Stimulated activated CD4-positive, alpha-beta T cell treated with anti-CD3 and anti-CD28 coated beads, Interleukin-12 subunit alpha, Interleukin-12 subunit beta, amount 100 ng/mL, for 4 hours (primary cell): ENCODE measurements at regions not wholly inside any gene's neighbourhood (a gene's known extent, or its start where the extent isn't known, plus 50 kb on each side); places are given as distances from the start of the nearest gene placed in this dataset.

Source experiments
- DNase-seq: peaks from one replicate; pipeline ENCODE4 v3.0.0-alpha.2; 2020

- no peak for DNase-seq
These were observed 219.3 kb downstream of the BUD13 start for GRCh38 chr11:116553482-116553881.

- no peak for DNase-seq
These were observed 221.2 kb downstream of the BUD13 start for GRCh38 chr11:116551576-116551975.

DNA sequence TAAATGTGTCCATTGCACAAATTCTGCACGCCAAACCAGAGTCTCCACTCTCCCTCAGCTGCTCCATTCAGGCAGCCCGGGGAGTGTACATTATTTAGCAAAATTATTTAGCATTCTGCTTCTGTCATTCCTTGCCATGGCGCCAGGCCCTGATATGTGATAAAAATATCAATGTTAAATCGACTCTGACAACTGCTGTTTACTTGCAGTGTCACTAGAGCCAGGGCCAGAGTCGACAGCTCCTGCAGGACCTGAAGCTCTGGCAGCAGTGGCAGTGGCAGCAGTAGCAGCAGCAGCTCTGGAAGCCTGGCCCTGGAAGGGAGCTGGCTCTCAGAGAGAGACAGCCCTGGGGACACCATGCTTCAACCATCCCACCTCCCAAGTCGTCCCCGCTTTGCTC, 224.5 kb downstream of the BUD13 start:
- DNase-seq: no peak

GRCh38 chr11:116547571-116547970, 225.2 kb downstream of the BUD13 start:
- no peak for DNase-seq

GRCh38 chr11:116545912-116546311, 226.9 kb downstream of the BUD13 start:
- no peak for DNase-seq

DNA sequence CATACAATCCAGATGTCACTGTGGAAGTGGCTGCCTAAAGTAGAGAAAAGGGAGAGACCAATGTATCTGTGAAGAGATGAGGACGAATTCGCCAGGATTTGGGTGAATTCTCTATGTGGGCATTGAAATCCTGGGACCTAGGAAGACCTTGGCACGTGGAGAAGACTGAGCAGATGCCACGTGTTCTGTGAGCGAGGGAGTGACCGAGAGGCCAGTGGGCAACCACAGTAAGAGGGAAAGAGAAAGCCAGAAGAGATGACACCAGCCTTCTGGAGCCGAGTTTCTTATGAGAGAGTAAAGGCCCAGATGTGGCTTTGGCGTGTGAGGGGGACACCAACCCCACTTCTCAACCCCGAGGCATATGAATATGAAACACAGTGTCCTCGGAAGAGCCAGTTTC, 228.1 kb downstream of the BUD13 start:
- no peak for DNase-seq

DNA sequence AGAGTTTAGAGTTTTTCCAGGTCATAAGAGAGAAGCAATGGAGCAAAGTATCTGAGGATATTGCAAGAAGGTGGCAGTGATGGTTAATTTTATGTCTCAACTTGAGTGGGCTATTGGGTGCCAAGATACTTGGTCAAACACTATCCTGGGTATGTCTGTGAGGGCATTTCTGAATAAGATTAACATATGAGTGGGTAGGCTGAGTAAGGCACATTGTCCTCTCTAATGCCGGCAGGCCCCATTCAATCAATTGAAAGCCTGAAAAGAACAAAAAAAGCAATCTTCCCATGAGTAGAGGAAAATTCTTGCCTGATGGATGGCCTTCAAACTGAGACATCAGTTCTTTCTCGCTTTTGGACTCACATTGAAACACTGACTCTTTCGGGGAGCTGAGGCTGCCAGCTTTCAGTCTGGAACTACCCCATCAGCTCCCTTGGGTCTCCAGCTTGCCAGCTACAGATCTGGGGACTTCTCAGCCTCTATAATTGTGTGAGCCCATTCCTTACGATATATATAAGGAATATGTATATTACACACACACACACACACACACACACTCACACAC, 228.8 kb downstream of the BUD13 start:
- no peak for DNase-seq

GRCh38 chr11:116543099-116543498, 229.7 kb downstream of the BUD13 start:
- no peak for DNase-seq

GRCh38 chr11:116542406-116542805, 230.4 kb downstream of the BUD13 start:
- no peak for DNase-seq

DNA sequence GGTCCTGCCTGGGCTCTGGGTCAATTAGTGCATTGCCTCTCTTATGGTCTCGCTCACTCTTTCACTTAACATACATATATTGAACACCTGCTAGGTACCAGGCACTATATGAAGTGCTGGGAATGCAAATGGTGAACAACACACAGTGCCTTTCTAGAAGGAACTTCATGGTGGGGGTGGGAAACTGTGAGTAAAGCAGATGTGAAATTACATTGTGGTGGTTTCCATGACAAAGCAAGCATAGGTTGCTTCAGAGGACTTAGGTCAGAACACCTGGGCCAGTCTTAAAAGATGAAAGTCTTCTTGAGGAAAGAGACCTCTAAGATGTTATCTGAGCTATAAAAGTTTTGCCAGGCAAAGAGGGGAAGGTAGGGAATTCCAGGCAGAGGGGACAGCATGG, 231.3 kb downstream of the BUD13 start:
- no peak for DNase-seq

DNA sequence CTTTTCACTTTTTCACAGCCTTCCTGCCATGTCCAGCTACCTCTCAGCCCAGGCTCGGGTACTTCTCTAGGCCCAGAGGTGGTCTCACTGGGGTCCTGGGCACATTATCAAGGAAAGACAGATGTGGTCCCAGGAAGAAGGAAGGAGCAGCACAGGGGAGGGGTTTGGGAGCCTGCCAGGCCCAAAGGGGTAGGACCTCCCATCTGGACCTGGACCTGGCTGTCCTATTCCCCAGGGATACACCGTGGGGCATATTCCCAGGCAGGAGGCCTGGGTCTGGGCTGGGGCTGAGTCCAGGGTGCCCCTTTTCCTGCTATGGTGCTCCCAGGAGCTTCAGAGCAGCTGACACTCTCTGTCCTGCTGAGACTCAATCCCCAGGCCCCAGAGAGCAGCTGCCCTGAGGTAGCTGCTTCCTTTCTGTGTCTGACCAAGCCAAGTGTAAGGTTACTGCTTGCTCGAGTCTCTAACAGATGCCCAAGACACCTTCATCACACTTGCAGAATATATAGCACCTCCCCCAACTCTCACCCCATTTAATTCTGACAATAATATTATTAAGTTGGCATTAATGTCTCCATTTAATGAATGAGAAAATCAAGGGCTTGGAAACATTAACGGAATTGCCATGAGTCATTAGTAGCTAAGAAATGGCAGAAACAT, 232.0 kb downstream of the BUD13 start:
- no peak for DNase-seq

DNA sequence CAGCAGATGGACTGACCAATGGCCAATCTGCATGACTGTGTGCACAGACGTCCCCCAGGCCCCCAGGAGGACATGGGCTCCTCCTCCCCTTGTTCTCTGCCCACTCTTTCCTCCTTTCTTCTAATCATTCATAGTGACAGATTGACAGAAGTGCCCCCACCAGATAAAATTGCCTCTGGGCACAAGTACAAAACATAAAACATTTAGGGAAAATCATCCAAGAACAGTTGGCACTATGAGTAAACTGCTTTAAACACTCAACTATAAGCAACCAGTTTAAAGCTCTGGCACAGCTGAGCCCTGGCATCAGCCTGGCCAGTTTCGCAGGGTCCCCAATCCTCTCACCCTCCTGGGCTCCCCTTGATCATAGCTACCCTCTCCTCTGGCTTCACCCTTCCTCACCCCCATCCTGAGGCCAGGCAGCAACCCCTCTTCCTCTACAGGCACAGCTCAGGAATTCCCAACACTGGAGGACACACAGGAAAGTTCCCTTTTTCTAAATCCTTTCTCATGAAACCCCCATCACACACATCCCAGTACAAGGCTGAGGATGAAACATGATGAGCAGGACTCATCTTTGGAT, 232.9 kb downstream of the BUD13 start:
- DNase-seq: no peak

DNA sequence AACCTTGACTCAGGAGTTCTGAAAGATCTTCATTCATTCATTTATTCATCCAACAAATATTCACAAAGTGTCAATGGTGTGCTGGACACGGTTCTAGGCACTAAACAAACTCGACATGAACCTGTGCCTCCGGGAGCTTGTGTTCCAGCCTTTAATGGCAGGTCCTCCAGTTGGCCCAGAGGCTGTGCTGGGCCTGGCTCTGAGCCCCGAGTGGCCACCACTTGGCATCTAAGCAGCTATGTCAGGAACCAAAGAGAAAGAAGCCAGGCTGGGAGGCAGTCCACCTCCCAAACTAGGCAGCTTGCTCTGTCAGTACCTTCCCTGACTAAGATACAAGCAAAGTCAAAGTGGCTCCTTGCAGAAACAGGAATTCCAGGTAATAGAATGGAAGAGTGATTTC, 233.6 kb downstream of the BUD13 start:
- DNase-seq: no peak

- no peak for DNase-seq
These were observed 234.1 kb downstream of the BUD13 start for GRCh38 chr11:116538677-116539076.

DNA sequence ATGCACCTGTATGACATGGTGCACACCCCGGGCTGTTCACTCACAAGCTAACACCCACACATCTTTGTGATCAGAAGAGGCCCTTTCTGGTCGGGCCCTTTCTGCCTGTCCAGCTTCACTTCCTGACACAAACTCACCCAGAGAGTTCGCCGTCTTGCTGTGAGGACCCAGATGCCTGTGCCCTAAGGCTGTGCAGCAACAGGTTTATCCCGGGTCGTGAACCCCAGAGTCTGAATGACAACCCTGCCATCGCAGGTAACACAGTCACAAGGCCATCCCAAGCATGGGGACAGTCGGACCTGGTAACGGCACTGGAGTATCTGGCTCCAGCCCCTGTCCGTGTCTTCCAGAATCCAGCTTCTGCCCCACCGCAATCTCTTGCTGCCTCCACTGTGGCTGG, 235.1 kb downstream of the BUD13 start:
- no peak for DNase-seq

DNA sequence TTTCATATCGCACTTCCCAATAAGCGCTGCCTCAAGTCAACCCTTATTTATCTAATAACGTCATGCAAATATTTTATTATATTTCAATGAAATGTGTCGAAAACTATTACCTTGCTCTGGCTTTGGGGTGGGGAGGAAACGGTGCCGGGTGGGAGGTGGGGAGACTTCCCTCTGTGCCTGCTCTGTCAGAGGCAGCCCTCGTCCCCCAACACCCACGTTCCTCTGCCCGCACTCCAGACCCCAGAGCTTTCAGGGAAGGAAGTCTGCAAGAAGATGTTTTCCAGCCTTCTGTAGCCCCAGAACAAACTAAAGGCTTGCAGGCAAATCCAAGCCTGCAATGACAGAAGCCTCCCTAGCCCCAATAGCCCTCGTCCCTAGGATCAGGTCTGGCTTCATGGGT, 235.7 kb downstream of the BUD13 start:
- DNase-seq: no peak

GRCh38 chr11:116536416-116536815, 236.4 kb downstream of the BUD13 start:
- DNase-seq: no peak

DNA sequence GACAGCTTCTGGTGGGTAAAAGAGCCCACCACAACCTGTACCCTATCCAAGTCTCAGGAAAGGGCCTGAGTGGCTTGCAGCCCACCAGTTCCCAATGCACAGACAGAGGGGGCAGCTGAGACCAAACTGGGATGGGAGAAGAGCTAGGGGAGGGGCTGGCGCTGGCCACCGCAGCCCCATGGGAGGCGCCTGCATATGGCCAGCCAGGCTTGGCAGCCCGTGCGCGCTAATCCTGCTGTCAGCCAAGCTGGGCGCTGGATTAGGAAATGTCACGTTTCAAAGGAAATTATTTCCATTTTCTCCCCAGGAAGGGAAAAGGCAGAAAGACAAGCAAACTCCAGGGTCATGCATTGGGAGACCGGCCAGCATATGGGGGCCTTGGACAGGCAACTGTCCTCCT, 236.8 kb downstream of the BUD13 start:
- no peak for DNase-seq

- no peak for DNase-seq
These were observed 237.7 kb downstream of the BUD13 start for GRCh38 chr11:116535120-116535519.

DNA sequence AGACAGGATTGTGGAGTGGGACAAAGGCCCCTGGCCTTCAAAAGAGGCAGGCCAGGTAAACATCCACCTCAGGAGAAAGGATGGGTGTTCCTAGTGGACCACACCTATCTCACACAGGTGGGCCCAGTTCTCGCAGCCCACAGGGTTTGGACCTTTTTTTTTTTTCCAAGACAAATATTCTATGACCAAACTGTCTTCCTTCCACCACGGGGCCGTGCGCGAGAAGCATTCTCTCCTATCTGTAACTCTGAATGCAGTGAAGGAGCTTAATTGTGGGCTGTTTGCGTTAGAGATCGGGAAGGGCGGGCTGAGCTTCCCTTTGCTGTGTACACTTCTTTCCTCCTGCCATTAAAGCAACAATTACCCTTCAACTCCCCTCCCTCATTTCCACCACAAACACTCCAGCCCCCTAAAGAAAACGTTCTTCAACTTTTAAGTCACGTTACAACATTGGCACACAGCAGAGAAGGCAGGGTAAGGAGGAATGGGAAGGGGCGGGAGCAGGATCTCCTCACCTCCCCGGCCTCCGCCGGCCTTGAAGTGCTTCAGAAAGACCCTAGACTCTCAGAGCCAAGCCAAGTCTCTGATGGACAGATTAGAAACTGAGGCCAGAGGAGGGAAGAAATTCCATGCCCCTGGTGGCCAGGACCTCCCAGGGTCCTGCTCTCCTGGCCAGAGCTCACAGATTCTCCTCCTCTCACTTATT, 238.4 kb downstream of the BUD13 start:
- no peak for DNase-seq

DNA sequence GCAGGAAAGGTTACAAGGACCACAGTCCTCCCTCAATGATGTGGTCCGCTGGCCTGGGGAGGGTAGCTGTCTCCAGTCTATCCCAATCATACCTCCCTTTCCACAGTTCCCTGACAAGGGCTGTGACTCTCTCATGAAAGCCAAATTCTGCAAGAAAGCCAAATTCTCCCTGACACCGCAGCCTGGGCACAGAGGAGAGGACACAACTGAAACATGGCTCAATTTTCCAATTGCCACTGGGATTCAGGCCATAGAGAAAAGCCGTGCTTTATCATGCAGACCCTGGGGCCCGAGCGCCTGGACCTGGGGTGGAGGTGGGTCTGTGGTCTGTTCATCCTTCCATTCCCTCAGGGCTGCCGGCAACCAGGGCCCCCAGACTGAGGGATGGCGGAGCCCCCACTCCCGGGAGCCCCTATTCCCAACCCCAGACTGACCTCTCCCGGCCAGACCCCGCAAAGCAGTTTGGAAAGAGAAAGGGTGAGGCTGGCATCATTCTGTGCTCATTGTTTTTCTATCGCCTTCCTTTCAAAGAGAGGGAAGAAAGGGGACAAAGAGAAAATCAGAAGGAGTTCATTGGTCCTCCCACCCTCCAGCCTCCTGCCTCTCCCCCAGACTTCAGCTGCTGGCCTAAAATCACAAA, 239.5 kb downstream of the BUD13 start:
- no peak for DNase-seq

GRCh38 chr11:116532066-116532465, 240.7 kb downstream of the BUD13 start:
- DNase-seq: no peak

DNA sequence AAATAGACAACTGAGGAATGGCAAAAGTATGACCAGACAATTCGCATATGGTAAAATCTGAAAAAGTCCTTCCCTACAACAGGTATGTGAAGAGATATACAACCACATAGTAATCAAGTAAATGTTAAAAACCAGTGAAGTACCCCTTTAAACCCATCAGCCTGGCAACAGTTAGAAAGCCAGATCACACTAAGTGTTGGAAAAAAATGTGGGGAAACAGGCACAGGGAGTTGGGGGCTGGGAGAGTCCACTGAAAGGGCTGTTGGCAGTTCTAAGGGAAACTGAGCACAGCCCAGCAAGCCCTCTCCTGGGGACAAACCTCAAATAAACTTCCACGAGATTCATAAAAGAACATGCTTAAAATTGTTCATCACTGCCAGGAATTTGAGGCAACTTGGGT, 242.1 kb downstream of the BUD13 start:
- DNase-seq: no peak

DNA sequence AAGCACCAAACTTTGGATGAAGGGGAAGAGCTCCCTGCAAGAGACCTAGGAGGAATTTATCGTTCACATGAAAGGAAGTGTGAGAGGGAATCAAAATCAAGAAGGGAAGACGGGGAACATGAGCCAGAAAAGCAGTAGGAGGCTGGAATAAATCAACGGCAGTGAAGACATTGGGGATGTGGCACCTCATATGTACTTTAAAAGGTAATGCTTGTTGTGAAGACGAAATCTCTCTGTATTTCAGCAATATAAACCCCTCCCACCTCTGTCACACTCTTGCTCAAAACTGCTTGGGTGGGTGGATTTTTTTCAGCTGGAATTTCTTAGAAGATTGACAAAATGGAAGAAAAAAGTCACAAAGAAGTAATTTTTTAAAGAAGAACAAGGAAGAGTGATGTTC, 243.5 kb downstream of the BUD13 start:
- DNase-seq: no peak
